HAP-1 (cell line): ENCODE measurements at regions not wholly inside any gene's neighbourhood (a gene's known extent, or its start where the extent isn't known, plus 50 kb on each side); places are given as distances from the start of the nearest gene placed in this dataset.

ENCODE experiments used
- DNase-seq, 2 experiments: peaks; one replicate each; pipeline ENCODE4 v3.0.0-alpha.2; 2016 to 2020; ENCODE audit warnings: low spot score in 2 of 2
- H3K27me3 ChIP-seq: fragments of 250-450 bp; sonication (Bioruptor Pico); 2 replicates; pipeline ENCODE4 v1.5.1; 2020; ENCODE audit warnings: low read depth, mild to moderate bottlenecking, moderate library complexity
- H3K36me3 ChIP-seq: fragments of 250-450 bp; sonication (Bioruptor Pico); replicated peaks from 2 replicates; pipeline ENCODE4 v1.5.1; 2020; ENCODE audit warnings: mild to moderate bottlenecking
- H3K4me1 ChIP-seq: fragments of 250-450 bp; sonication (Bioruptor Pico); 2 replicates; pipeline ENCODE4 v1.5.1; 2020; ENCODE audit warnings: mild to moderate bottlenecking
- H3K4me3 ChIP-seq: fragments of 250-450 bp; sonication (Bioruptor Pico); 2 replicates; pipeline ENCODE4 v1.5.1; 2020; ENCODE audit warnings: mild to moderate bottlenecking, moderate library complexity
- H3K9me3 ChIP-seq: fragments of 250-450 bp; sonication (Bioruptor Pico); 2 replicates; pipeline ENCODE4 v1.5.1; 2020; ENCODE audit warnings: mild to moderate bottlenecking, moderate library complexity
- in situ Hi-C: fragments of 300-500 bp; cut with MboI; formaldehyde crosslinking; loops from 3 replicates; pipeline ENCODE4 v1.14.3; 2020; ENCODE audit warnings: low sequenced_read_pairs, inconsistent platforms, mixed read lengths

- H3K4me3 ChIP-seq: no peak overlapping the region
- in situ Hi-C loops: no loop called here
- no peak for DNase-seq
- no peaks in the 10 kb centered on the region for H3K36me3 ChIP-seq
- no peaks in the 10 kb centered on the region for H3K4me1 ChIP-seq
- no peaks in the 10 kb centered on the region for H3K9me3 ChIP-seq
- peaks cover 6% of the 10 kb centered on the region; the same call in 1 of the 2 replicates for H3K27me3 ChIP-seq
These were observed 56.3 kb downstream of the SLC24A2 start for GRCh38 chr9:19732441-19732951.

GRCh38 chr9:19728101-19728500 lies 60.7 kb downstream of the SLC24A2 start:
- no peaks in the 10 kb centered on the region for H3K36me3 ChIP-seq
- no peak overlapping the region for H3K4me3 ChIP-seq
- H3K9me3 ChIP-seq: no peaks in the 10 kb centered on the region
- peaks cover 6% of the 10 kb centered on the region; the same call in 1 of the 2 replicates for H3K27me3 ChIP-seq
- no peak for DNase-seq
- in situ Hi-C loops: no loop called here
- no peaks in the 10 kb centered on the region for H3K4me1 ChIP-seq

GRCh38 chr9:19725970-19726369 lies 62.9 kb downstream of the SLC24A2 start:
- DNase-seq: no peak
- Histone ChIP-seq H3K4me3 (no peak overlapping the region), H3K27me3 (peaks cover 3% of the 10 kb centered on the region; the same call in 1 of the 2 replicates), H3K4me1 (no peaks in the 10 kb centered on the region), H3K9me3 (no peaks in the 10 kb centered on the region), H3K36me3 (no peaks in the 10 kb centered on the region)
- in situ Hi-C loops: no loop called here

GRCh38 chr9:19720377-19720776 lies 68.5 kb downstream of the SLC24A2 start:
- Histone ChIP-seq H3K4me3 (no peak overlapping the region), H3K4me1 (no peaks in the 10 kb centered on the region), H3K27me3 (no peaks in the 10 kb centered on the region), H3K36me3 (no peaks in the 10 kb centered on the region), H3K9me3 (no peaks in the 10 kb centered on the region)
- DNase-seq: peak; percentile 7 to 31
- in situ Hi-C loops: no loop called here

GRCh38 chr9:19703702-19704101 lies 85.1 kb downstream of the SLC24A2 start:
- no peaks in the 10 kb centered on the region for H3K9me3 ChIP-seq
- peaks cover 3% of the 10 kb centered on the region; the same call in 1 of the 2 replicates for H3K4me1 ChIP-seq
- no peaks in the 10 kb centered on the region for H3K27me3 ChIP-seq
- in situ Hi-C loops: no loop called here
- no peak overlapping the region for H3K4me3 ChIP-seq
- no peak for DNase-seq
- no peaks in the 10 kb centered on the region for H3K36me3 ChIP-seq

- Histone ChIP-seq H3K9me3 (no peaks in the 10 kb centered on the region), H3K36me3 (no peaks in the 10 kb centered on the region), H3K27me3 (no peaks in the 10 kb centered on the region), H3K4me1 (peaks cover 3% of the 10 kb centered on the region; the same call in 1 of the 2 replicates), H3K4me3 (no peak overlapping the region)
- in situ Hi-C loops: no loop called here
- no peak for DNase-seq
These were observed 86.8 kb downstream of the SLC24A2 start for GRCh38 chr9:19701991-19702390.

GRCh38 chr9:19701274-19701673 lies 87.6 kb downstream of the SLC24A2 start:
- no peaks in the 10 kb centered on the region for H3K27me3 ChIP-seq
- no peaks in the 10 kb centered on the region for H3K36me3 ChIP-seq
- H3K9me3 ChIP-seq: no peaks in the 10 kb centered on the region
- H3K4me1 ChIP-seq: peaks cover 3% of the 10 kb centered on the region; the same call in 1 of the 2 replicates
- DNase-seq: no peak
- in situ Hi-C loops: no loop called here
- H3K4me3 ChIP-seq: no peak overlapping the region

GRCh38 chr9:19700699-19701098 lies 88.1 kb downstream of the SLC24A2 start:
- peaks cover 3% of the 10 kb centered on the region; the same call in 1 of the 2 replicates for H3K4me1 ChIP-seq
- H3K27me3 ChIP-seq: no peaks in the 10 kb centered on the region
- no peak overlapping the region for H3K4me3 ChIP-seq
- no peak for DNase-seq
- in situ Hi-C loops: no loop called here
- no peaks in the 10 kb centered on the region for H3K36me3 ChIP-seq
- H3K9me3 ChIP-seq: no peaks in the 10 kb centered on the region

GRCh38 chr9:19699756-19700155 lies 89.1 kb downstream of the SLC24A2 start:
- Histone ChIP-seq H3K36me3 (no peaks in the 10 kb centered on the region), H3K4me1 (peaks cover 3% of the 10 kb centered on the region; the same call in 1 of the 2 replicates), H3K4me3 (no peak overlapping the region), H3K9me3 (no peaks in the 10 kb centered on the region), H3K27me3 (no peaks in the 10 kb centered on the region)
- no peak for DNase-seq
- in situ Hi-C loops: no loop called here

GRCh38 chr9:19698960-19699359 lies 89.9 kb downstream of the SLC24A2 start:
- H3K9me3 ChIP-seq: no peaks in the 10 kb centered on the region
- no peaks in the 10 kb centered on the region for H3K36me3 ChIP-seq
- no peak overlapping the region for H3K4me3 ChIP-seq
- no peaks in the 10 kb centered on the region for H3K27me3 ChIP-seq
- DNase-seq: no peak
- peaks cover 3% of the 10 kb centered on the region; the same call in 1 of the 2 replicates for H3K4me1 ChIP-seq
- in situ Hi-C loops: no loop called here

GRCh38 chr9:19694601-19695000 lies 94.2 kb downstream of the SLC24A2 start:
- Histone ChIP-seq H3K27me3 (no peaks in the 10 kb centered on the region), H3K4me3 (no peak overlapping the region), H3K9me3 (no peaks in the 10 kb centered on the region), H3K36me3 (no peaks in the 10 kb centered on the region), H3K4me1 (no peaks in the 10 kb centered on the region)
- in situ Hi-C loops: no loop called here
- DNase-seq: no peak

- H3K9me3 ChIP-seq: no peaks in the 10 kb centered on the region; the same call in 1 of the 2 replicates
- H3K27me3 ChIP-seq: no peaks in the 10 kb centered on the region
- H3K4me1 ChIP-seq: no peaks in the 10 kb centered on the region
- no peak for DNase-seq
- no peak overlapping the region for H3K4me3 ChIP-seq
- in situ Hi-C loops: no loop called here
- H3K36me3 ChIP-seq: no peaks in the 10 kb centered on the region
These were observed 98.7 kb downstream of the SLC24A2 start for GRCh38 chr9:19690128-19690527.

GRCh38 chr9:19689328-19690101 lies 99.3 kb downstream of the SLC24A2 start:
- Histone ChIP-seq H3K4me3 (no peak overlapping the region), H3K36me3 (no peaks in the 10 kb centered on the region), H3K27me3 (no peaks in the 10 kb centered on the region), H3K4me1 (no peaks in the 10 kb centered on the region), H3K9me3 (no peaks in the 10 kb centered on the region; the same call in 1 of the 2 replicates)
- in situ Hi-C loops: no loop called here
- no peak for DNase-seq

GRCh38 chr9:19683715-19684114 lies 105.1 kb downstream of the SLC24A2 start:
- Histone ChIP-seq H3K4me1 (no peaks in the 10 kb centered on the region), H3K27me3 (no peaks in the 10 kb centered on the region), H3K4me3 (no peak overlapping the region), H3K9me3 (no peaks in the 10 kb centered on the region; the same call in 1 of the 2 replicates), H3K36me3 (no peaks in the 10 kb centered on the region)
- in situ Hi-C loops: no loop called here
- DNase-seq: no peak
